PC-3 (cell line): ENCODE measurements at regions not wholly inside any gene's neighbourhood (a gene's known extent, or its start where the extent isn't known, plus 50 kb on each side); places are given as distances from the start of the nearest gene placed in this dataset.

Experiments
- EZH2 ChIP-seq: fragments of 300-600 bp; sonication (generic); IDR thresholded peaks from one replicate; pipeline ENCODE4 v1.6.1; 2017; ENCODE audit warnings: antibody characterized with exemption, mild to moderate bottlenecking, low read length; ENCODE audit not compliant: unreplicated experiment
- EZH2phosphoT487 ChIP-seq: fragments of 300-600 bp; sonication (generic); IDR thresholded peaks from 2 replicates; pipeline ENCODE4 v1.6.1; 2018; ENCODE audit warnings: mild to moderate bottlenecking, antibody characterized with exemption, low read length, borderline replicate concordance
- TF ChIP-seq, protein P1 (sequence below): fragments of 300-600 bp; sonication (generic); conservative IDR thresholded peaks from 2 replicates; pipeline ENCODE4 v1.5.1; 2017; ENCODE audit warnings: antibody characterized with exemption, low read depth, mild to moderate bottlenecking, low read length

- TF ChIP-seq EZH2 (no peak), EZH2phosphoT487 (no peak)
- TF ChIP-seq, protein P1, sequence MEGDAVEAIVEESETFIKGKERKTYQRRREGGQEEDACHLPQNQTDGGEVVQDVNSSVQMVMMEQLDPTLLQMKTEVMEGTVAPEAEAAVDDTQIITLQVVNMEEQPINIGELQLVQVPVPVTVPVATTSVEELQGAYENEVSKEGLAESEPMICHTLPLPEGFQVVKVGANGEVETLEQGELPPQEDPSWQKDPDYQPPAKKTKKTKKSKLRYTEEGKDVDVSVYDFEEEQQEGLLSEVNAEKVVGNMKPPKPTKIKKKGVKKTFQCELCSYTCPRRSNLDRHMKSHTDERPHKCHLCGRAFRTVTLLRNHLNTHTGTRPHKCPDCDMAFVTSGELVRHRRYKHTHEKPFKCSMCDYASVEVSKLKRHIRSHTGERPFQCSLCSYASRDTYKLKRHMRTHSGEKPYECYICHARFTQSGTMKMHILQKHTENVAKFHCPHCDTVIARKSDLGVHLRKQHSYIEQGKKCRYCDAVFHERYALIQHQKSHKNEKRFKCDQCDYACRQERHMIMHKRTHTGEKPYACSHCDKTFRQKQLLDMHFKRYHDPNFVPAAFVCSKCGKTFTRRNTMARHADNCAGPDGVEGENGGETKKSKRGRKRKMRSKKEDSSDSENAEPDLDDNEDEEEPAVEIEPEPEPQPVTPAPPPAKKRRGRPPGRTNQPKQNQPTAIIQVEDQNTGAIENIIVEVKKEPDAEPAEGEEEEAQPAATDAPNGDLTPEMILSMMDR = no peak
These were observed 129.1 kb downstream of the DDX1 start for GRCh38 chr2:15720561-15721307.
